Testis (tissue), 2 donors: ENCODE measurements at regions not wholly inside any gene's neighbourhood (a gene's known extent, or its start where the extent isn't known, plus 50 kb on each side); places are given as distances from the start of the nearest gene placed in this dataset.

Experiments used
- CTCF ChIP-seq, 3 experiments: fragments of 450-650 bp in 2 of 3; fragments of 200-600 bp in 1 of 3; sonication (generic) in 1 of 3; IDR thresholded peaks; one replicate each; pipeline ENCODE4 v1.5.1; 2016 to 2019; ENCODE audit warnings: antibody characterized with exemption in 3 of 3, mild to moderate bottlenecking in 2 of 3, moderate library complexity in 1 of 3
- POLR2A ChIP-seq: fragments of 450-650 bp; IDR thresholded peaks from one replicate; pipeline ENCODE4 v1.6.1; 2017; ENCODE audit warnings: antibody characterized with exemption, mild to moderate bottlenecking, moderate library complexity

- TF ChIP-seq CTCF (IDR thresholded peaks at IDR 0.05) = no peak
- TF ChIP-seq POLR2A = no peak
These were observed 61.0 kb downstream of the ZBTB18 start for GRCh38 chr1:244112041-244112440.
